Keratinocyte (primary cell): ENCODE measurements at regions not wholly inside any gene's neighbourhood (a gene's known extent, or its start where the extent isn't known, plus 50 kb on each side); places are given as distances from the start of the nearest gene placed in this dataset.

Experiments
- DNase-seq: peaks from one replicate; pipeline ENCODE4 v3.0.0-alpha.2; 2011; ENCODE audit warnings: low read depth, missing footprints, low spot score
- FAIRE-seq: peaks from 2 replicates; lab custom pipeline; 2011; peaks lifted over from hg19 to GRCh38; lab: Jason Lieb, UNC
- H2AFZ ChIP-seq: 2 replicates; pipeline ENCODE4 v1.6.0; 2012; ENCODE audit warnings: low read length, control low read depth, inconsistent platforms; ENCODE audit not compliant: control insufficient read depth
- H3K27ac ChIP-seq: 2 replicates; pipeline ENCODE4 v1.5.1; 2011; ENCODE audit warnings: low read length; ENCODE audit not compliant: control insufficient read depth, insufficient read depth
- H3K27me3 ChIP-seq: 3 replicates; pipeline ENCODE4 v1.6.0; 2011; ENCODE audit warnings: low read length; ENCODE audit not compliant: control insufficient read depth, insufficient read depth; ENCODE audit errors: extremely low read depth
- H3K36me3 ChIP-seq, 2 experiments: 2 replicates in 1 of 2; 3 replicates in 1 of 2; pipeline ENCODE4 v1.5.1; 2011; ENCODE audit warnings: low read length in 2 of 2, mild to moderate bottlenecking in 1 of 2; ENCODE audit not compliant: control insufficient read depth in 2 of 2, insufficient read depth in 2 of 2; ENCODE audit errors: extremely low read depth in 1 of 2
- H3K4me1 ChIP-seq: 3 replicates; pipeline ENCODE4 v1.5.1; 2011; ENCODE audit warnings: low read length; ENCODE audit not compliant: control insufficient read depth, insufficient read depth; ENCODE audit errors: extremely low read depth
- H3K4me2 ChIP-seq: 3 replicates; pipeline ENCODE4 v1.6.0; 2011; ENCODE audit warnings: low read depth, low read length; ENCODE audit not compliant: control insufficient read depth, insufficient read depth; ENCODE audit errors: extremely low read depth
- H3K4me3 ChIP-seq, 3 experiments: fragments of 200-600 bp in 1 of 3; sonication (generic) in 1 of 3; 2 replicates in 2 of 3; 3 replicates in 1 of 3; pipeline ENCODE4 v1.5.1; 2011 to 2016; ENCODE audit warnings: low read length in 3 of 3, mild to moderate bottlenecking in 3 of 3, control low read depth in 2 of 3, inconsistent platforms in 1 of 3, low read depth in 1 of 3, mixed read lengths in 1 of 3, mixed run types in 1 of 3, moderate library complexity in 1 of 3; ENCODE audit not compliant: control insufficient read depth in 2 of 3, insufficient read depth in 2 of 3; ENCODE audit errors: extremely low read depth in 1 of 3
- H3K79me2 ChIP-seq: 2 replicates; pipeline ENCODE4 v1.6.0; 2012; ENCODE audit warnings: low read length; ENCODE audit not compliant: control insufficient read depth, insufficient read depth
- H3K9ac ChIP-seq: 3 replicates; pipeline ENCODE4 v1.6.0; 2011; ENCODE audit warnings: low read length; ENCODE audit not compliant: control insufficient read depth, insufficient read depth; ENCODE audit errors: extremely low read depth
- H3K9me1 ChIP-seq: 3 replicates; pipeline ENCODE4 v1.6.0; 2011; ENCODE audit warnings: low read length; ENCODE audit not compliant: control insufficient read depth, insufficient read depth; ENCODE audit errors: extremely low read depth
- H3K9me3 ChIP-seq: 2 replicates; pipeline ENCODE4 v1.5.1; 2012; ENCODE audit warnings: low read depth, low read length; ENCODE audit not compliant: control insufficient read depth
- H4K20me1 ChIP-seq: 3 replicates; pipeline ENCODE4 v1.6.0; 2011; ENCODE audit warnings: low read length; ENCODE audit not compliant: control insufficient read depth, insufficient read depth; ENCODE audit errors: extremely low read depth
- EZH2 ChIP-seq: IDR thresholded peaks from one replicate; pipeline ENCODE4 v1.6.1; 2012; ENCODE audit warnings: inconsistent platforms, mild to moderate bottlenecking, low read length, moderate library complexity
- dilution Hi-C: fragments of 300-500 bp; cut with MboI; formaldehyde crosslinking; loops from one replicate; pipeline ENCODE4 v1.7.0; 2020; ENCODE audit warnings: low sequenced_read_pairs; ENCODE audit not compliant: extremely low pct_ligation_motif_present
- TF ChIP-seq, protein P1 (sequence below), 3 experiments: IDR thresholded peaks in 1 of 3; conservative IDR thresholded peaks in 1 of 3; optimal IDR thresholded peaks in 1 of 3; 2 replicates in 2 of 3; 3 replicates in 1 of 3; pipeline versions ENCODE3 to v1.5.1; 2011; ENCODE audit warnings: low read length in 3 of 3, mild to moderate bottlenecking in 3 of 3, moderate library complexity in 2 of 3, control low read depth in 1 of 3, inconsistent platforms in 1 of 3; ENCODE audit not compliant: insufficient read depth in 2 of 3; ENCODE audit errors: extremely low read depth in 1 of 3

DNA sequence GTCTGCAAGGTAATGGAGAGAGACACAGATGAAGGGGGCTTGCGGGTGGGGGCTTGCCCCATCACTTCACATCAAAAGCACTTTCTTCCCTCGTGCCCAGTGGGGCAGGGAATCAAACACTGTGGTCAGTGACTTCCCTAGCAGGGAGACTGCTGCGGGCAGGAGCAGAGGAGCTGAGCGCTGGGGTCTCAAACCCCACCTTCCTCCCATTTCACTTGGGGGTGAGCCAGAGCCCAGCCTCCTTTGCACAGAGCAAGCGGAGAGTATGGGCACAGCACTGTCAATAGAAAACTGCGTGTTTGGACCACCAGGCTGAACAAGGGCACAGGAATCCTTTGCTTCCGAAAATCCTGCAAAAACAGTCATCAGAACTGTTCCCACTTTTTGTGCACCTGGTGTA, 355.8 kb upstream of the MKI67 start:
- H3K36me3 ChIP-seq: no peaks in the 10 kb centered on the region
- no peak overlapping the region for H3K27ac ChIP-seq
- no peak for TF ChIP-seq EZH2
- TF ChIP-seq, protein P1, sequence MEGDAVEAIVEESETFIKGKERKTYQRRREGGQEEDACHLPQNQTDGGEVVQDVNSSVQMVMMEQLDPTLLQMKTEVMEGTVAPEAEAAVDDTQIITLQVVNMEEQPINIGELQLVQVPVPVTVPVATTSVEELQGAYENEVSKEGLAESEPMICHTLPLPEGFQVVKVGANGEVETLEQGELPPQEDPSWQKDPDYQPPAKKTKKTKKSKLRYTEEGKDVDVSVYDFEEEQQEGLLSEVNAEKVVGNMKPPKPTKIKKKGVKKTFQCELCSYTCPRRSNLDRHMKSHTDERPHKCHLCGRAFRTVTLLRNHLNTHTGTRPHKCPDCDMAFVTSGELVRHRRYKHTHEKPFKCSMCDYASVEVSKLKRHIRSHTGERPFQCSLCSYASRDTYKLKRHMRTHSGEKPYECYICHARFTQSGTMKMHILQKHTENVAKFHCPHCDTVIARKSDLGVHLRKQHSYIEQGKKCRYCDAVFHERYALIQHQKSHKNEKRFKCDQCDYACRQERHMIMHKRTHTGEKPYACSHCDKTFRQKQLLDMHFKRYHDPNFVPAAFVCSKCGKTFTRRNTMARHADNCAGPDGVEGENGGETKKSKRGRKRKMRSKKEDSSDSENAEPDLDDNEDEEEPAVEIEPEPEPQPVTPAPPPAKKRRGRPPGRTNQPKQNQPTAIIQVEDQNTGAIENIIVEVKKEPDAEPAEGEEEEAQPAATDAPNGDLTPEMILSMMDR (optimal IDR thresholded peaks at IDR 0.05 in 1 of 3, IDR thresholded peaks at IDR 0.05 in 1 of 3, conservative IDR thresholded peaks at IDR 0.05 in 1 of 3; ENCODE audit: extremely low read depth in 1 of 3, insufficient read depth in 2 of 3, low read length in 3 of 3): no peak
- no peak for FAIRE-seq
- no peak for DNase-seq
- no peaks in the 10 kb centered on the region for H3K9me3 ChIP-seq
- no peaks in the 10 kb centered on the region for H3K9me1 ChIP-seq
- no peaks in the 10 kb centered on the region for H3K27me3 ChIP-seq
- no peak overlapping the region for H3K4me3 ChIP-seq
- H3K4me2 ChIP-seq: no peak overlapping the region
- no peaks in the 10 kb centered on the region for H4K20me1 ChIP-seq
- no peak overlapping the region for H2AFZ ChIP-seq
- no peaks in the 10 kb centered on the region for H3K4me1 ChIP-seq
- no peaks in the 10 kb centered on the region for H3K79me2 ChIP-seq
- dilution Hi-C loops: no loop called here
- H3K9ac ChIP-seq: no peak overlapping the region

DNA sequence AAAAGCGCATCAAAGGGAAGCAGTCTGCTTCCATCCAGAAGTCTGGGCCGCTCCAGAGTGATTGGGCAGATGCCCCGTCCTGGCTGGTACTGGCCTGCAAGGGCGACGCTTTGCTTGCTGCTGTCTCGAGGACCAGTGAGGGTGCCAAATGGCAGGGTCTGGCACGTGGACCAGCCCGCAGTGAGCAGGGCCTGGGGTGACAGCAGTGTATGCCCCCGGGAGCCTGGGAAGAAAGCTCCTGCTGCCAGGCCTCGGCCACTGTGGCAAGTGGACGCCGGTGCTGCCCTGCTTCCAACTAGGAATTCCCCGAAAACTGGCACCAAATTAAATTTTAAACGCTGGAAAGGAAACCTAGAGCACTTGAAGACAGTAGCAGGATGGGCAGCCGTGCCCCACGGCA, 357.0 kb upstream of the MKI67 start:
- H3K9ac ChIP-seq: no peak overlapping the region

DNA sequence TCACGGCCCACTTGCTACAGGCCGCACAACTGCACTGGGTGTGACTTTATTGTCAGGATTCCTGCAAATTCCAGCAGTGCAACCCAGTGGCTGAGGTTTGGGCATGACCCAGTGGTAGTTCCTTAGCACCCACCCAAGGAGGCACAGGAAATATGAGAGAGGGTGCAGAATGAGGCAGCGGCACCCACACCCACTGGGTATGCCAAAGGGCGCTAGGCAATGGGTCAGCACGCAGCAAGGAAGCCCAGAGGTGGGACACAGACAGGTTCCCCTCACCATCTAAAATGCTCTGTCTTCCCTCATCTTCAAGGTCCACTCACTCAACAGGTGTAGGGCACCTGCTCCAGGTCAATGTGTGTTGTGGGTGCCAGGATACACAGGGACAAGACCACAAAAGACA, 357.8 kb upstream of the MKI67 start:
- no peak for FAIRE-seq
- DNase-seq: no peak
- Histone ChIP-seq H3K9me3 (no peaks in the 10 kb centered on the region), H3K4me1 (no peaks in the 10 kb centered on the region), H2AFZ (no peak overlapping the region), H4K20me1 (no peaks in the 10 kb centered on the region), H3K9ac (no peak overlapping the region), H3K27ac (no peak overlapping the region), H3K4me2 (no peak overlapping the region), H3K27me3 (no peaks in the 10 kb centered on the region), H3K9me1 (no peaks in the 10 kb centered on the region), H3K36me3 (no peaks in the 10 kb centered on the region), H3K79me2 (no peaks in the 10 kb centered on the region), H3K4me3 (no peak overlapping the region)
- dilution Hi-C loops: no loop called here
- TF ChIP-seq, protein P1 (optimal IDR thresholded peaks at IDR 0.05 in 1 of 3, IDR thresholded peaks at IDR 0.05 in 1 of 3, conservative IDR thresholded peaks at IDR 0.05 in 1 of 3; ENCODE audit: extremely low read depth in 1 of 3, insufficient read depth in 2 of 3, low read length in 3 of 3): no peak
- no peak for TF ChIP-seq EZH2

More for the DNA sequence above, 357.0 kb upstream of the MKI67 start:
- Histone ChIP-seq H4K20me1 (no peaks in the 10 kb centered on the region), H3K27me3 (no peaks in the 10 kb centered on the region), H3K9me3 (no peaks in the 10 kb centered on the region), H3K9me1 (no peaks in the 10 kb centered on the region), H3K4me3 (no peak overlapping the region), H3K27ac (no peak overlapping the region), H2AFZ (no peak overlapping the region), H3K4me2 (no peak overlapping the region), H3K4me1 (no peaks in the 10 kb centered on the region), H3K36me3 (no peaks in the 10 kb centered on the region), H3K79me2 (no peaks in the 10 kb centered on the region)
- TF ChIP-seq EZH2: no peak
- FAIRE-seq (no peak), DNase-seq (no peak)
- dilution Hi-C loops: no loop called here
